IMR-90 (cell line): ENCODE measurements at regions not wholly inside any gene's neighbourhood (a gene's known extent, or its start where the extent isn't known, plus 50 kb on each side); places are given as distances from the start of the nearest gene placed in this dataset.

Experiments used
- ATAC-seq: fragments of 200-7000 bp; cut with Tn5 transposase; 2 replicates; pipeline ENCODE4 v1.9.1; 2020; ENCODE audit warnings: low read depth, mild to moderate bottlenecking, moderate library complexity
- BruUV-seq: library from RNA; stranded (reverse); fragments of 400-500 nt; replicated peaks from 2 replicates; lab custom pipeline; 2021; lab: Mats Ljungman, UMichigan
- CTCF ChIA-PET: fragments of 300-600 bp; formaldehyde crosslinking; extraction: SDS; loops from one replicate; lab custom pipeline; 2021; ENCODE audit warnings: antibody characterized with exemption; lab: Yijun Ruan, JAX
- POLR2A ChIA-PET: fragments of 300-600 bp; sonication (Branson Sonifier 250); formaldehyde crosslinking; loops from one replicate; lab custom pipeline; 2022; ENCODE audit warnings: antibody characterized with exemption; ENCODE audit not compliant: unreplicated experiment; lab: Charles Lee
- DNase-seq: peaks from one replicate; pipeline ENCODE4 v3.0.0; 2013
- H2AFZ ChIP-seq: replicated peaks from 2 replicates; pipeline ENCODE3; 2013; ENCODE audit warnings: low read length, mild to moderate bottlenecking; ENCODE audit not compliant: poor library complexity
- H2AK5ac ChIP-seq: 2 replicates; pipeline ENCODE4 v1.6.1; 2013; ENCODE audit warnings: low read depth, low read length, inconsistent platforms
- H2AK9ac ChIP-seq: replicated peaks from 2 replicates; pipeline ENCODE3; 2013; ENCODE audit warnings: mild to moderate bottlenecking, low read depth, low read length, moderate library complexity; ENCODE audit not compliant: poor library complexity
- H2BK120ac ChIP-seq: 2 replicates; pipeline ENCODE4 v1.6.1; 2013; ENCODE audit warnings: low read depth, low read length, inconsistent platforms
- H2BK15ac ChIP-seq: 3 replicates; pipeline ENCODE4 v1.6.1; 2013; ENCODE audit warnings: low read depth, low read length, inconsistent platforms
- H2BK20ac ChIP-seq: 2 replicates; pipeline ENCODE4 v1.6.1; 2013; ENCODE audit warnings: low read depth, mild to moderate bottlenecking, inconsistent platforms, low read length, moderate library complexity
- H2BK5ac ChIP-seq: 2 replicates; pipeline ENCODE4 v1.6.1; 2013; ENCODE audit warnings: mild to moderate bottlenecking, low read depth, low read length, inconsistent platforms; ENCODE audit not compliant: poor library complexity, severe bottlenecking
- H3K14ac ChIP-seq: replicated peaks from 2 replicates; pipeline ENCODE4 v1.6.1; 2013; ENCODE audit warnings: low read depth, low read length, inconsistent platforms
- H3K18ac ChIP-seq: 2 replicates; pipeline ENCODE4 v1.6.1; 2013; ENCODE audit warnings: low read depth, low read length, control low read depth
- H3K23ac ChIP-seq: 2 replicates; pipeline ENCODE4 v1.6.1; 2013; ENCODE audit warnings: low read depth, low read length, inconsistent platforms
- H3K27ac ChIP-seq: 2 replicates; pipeline ENCODE4 v1.5.1; 2013; ENCODE audit warnings: mild to moderate bottlenecking, control low read depth, low read length; ENCODE audit not compliant: insufficient read depth
- H3K27me3 ChIP-seq: 2 replicates; pipeline ENCODE4 v1.6.1; 2013; ENCODE audit warnings: low read length; ENCODE audit not compliant: control insufficient read depth, insufficient read depth
- H3K36me3 ChIP-seq: 2 replicates; pipeline ENCODE4 v1.6.1; 2013; ENCODE audit warnings: low read length, mixed read lengths; ENCODE audit not compliant: control insufficient read depth, insufficient read depth
- H3K4ac ChIP-seq: 2 replicates; pipeline ENCODE4 v1.6.1; 2013; ENCODE audit warnings: low read depth, low read length, inconsistent platforms
- H3K4me1 ChIP-seq: 2 replicates; pipeline ENCODE4 v1.6.1; 2013; ENCODE audit warnings: low read length, mixed read lengths; ENCODE audit not compliant: control insufficient read depth, insufficient read depth
- H3K4me2 ChIP-seq: 2 replicates; pipeline ENCODE4 v1.6.1; 2013; ENCODE audit warnings: low read depth, mild to moderate bottlenecking, control low read depth, low read length, moderate library complexity
- H3K4me3 ChIP-seq: 2 replicates; pipeline ENCODE4 v1.5.1; 2013; ENCODE audit warnings: low read depth, mild to moderate bottlenecking, control low read depth, low read length, moderate library complexity; ENCODE audit not compliant: insufficient read depth
- H3K56ac ChIP-seq: 2 replicates; pipeline ENCODE4 v1.6.1; 2013; ENCODE audit warnings: low read length, inconsistent platforms; ENCODE audit not compliant: insufficient read depth; ENCODE audit errors: extremely low read depth
- H3K79me1 ChIP-seq, 2 experiments: 2 replicates each; pipeline ENCODE4 v1.6.1; 2013; ENCODE audit warnings: low read length in 2 of 2, inconsistent platforms in 1 of 2, low read depth in 1 of 2
- H3K9ac ChIP-seq: 2 replicates; pipeline ENCODE4 v1.6.1; 2013; ENCODE audit warnings: low read depth, low read length, control low read depth
- H3K9me1 ChIP-seq: 2 replicates; pipeline ENCODE4 v1.6.1; 2013; ENCODE audit warnings: low read length, inconsistent platforms; ENCODE audit not compliant: insufficient read depth
- H3K9me3 ChIP-seq: 2 replicates; pipeline ENCODE4 v1.6.1; 2013; ENCODE audit warnings: low read length; ENCODE audit not compliant: control insufficient read depth, insufficient read depth
- H4K20me1 ChIP-seq: 2 replicates; pipeline ENCODE4 v1.6.1; 2013; ENCODE audit warnings: low read length, inconsistent platforms; ENCODE audit not compliant: insufficient read depth
- H4K5ac ChIP-seq: 2 replicates; pipeline ENCODE4 v1.6.1; 2013; ENCODE audit warnings: mild to moderate bottlenecking, low read depth, low read length, control low read depth
- H4K8ac ChIP-seq, 2 experiments: 2 replicates each; pipeline ENCODE4 v1.6.1; 2013; ENCODE audit warnings: low read depth in 2 of 2, low read length in 2 of 2, control low read depth in 1 of 2, inconsistent platforms in 1 of 2
- H4K91ac ChIP-seq: 2 replicates; pipeline ENCODE4 v1.6.1; 2013; ENCODE audit warnings: low read depth, low read length, inconsistent platforms; ENCODE audit not compliant: insufficient read depth
- BHLHE40 ChIP-seq: fragments of 150-350 bp; IDR thresholded peaks from 2 replicates; pipeline ENCODE4 v1.6.1; 2016; ENCODE audit warnings: mild to moderate bottlenecking, low read depth, low read length
- CEBPB ChIP-seq: IDR thresholded peaks from 2 replicates; pipeline ENCODE4 v1.6.1; 2012; ENCODE audit warnings: low read depth, low read length, improper control_type of control experiment
- CHD1 ChIP-seq: IDR thresholded peaks from 2 replicates; pipeline ENCODE4 v1.6.1; 2012; ENCODE audit warnings: low read depth, low read length, improper control_type of control experiment
- CTCF ChIP-seq: conservative IDR thresholded peaks from 2 replicates; pipeline ENCODE4 v1.5.1; 2012; ENCODE audit warnings: mild to moderate bottlenecking, low read depth, low read length, improper control_type of control experiment
- FOS ChIP-seq: fragments of 150-350 bp; IDR thresholded peaks from 2 replicates; pipeline ENCODE4 v1.6.1; 2016; ENCODE audit warnings: low read depth, low read length
- MAFK ChIP-seq: IDR thresholded peaks from 2 replicates; pipeline ENCODE4 v1.6.1; 2012; ENCODE audit warnings: low read depth, low read length, improper control_type of control experiment
- MAZ ChIP-seq: IDR thresholded peaks from 2 replicates; pipeline ENCODE4 v1.6.1; 2012; ENCODE audit warnings: low read depth, mild to moderate bottlenecking, low read length, improper control_type of control experiment, moderate library complexity, borderline replicate concordance
- MXI1 ChIP-seq: IDR thresholded peaks from 2 replicates; pipeline ENCODE4 v1.6.1; 2012; ENCODE audit warnings: low read depth, mild to moderate bottlenecking, low read length, moderate library complexity, borderline replicate concordance
- NFE2L2 ChIP-seq: fragments of 150-350 bp; IDR thresholded peaks from 2 replicates; pipeline ENCODE4 v1.6.1; 2016; ENCODE audit warnings: low read depth, mild to moderate bottlenecking, low read length
- POLR2A ChIP-seq: IDR thresholded peaks from 2 replicates; pipeline ENCODE4 v1.6.1; 2012; ENCODE audit warnings: mild to moderate bottlenecking, low read depth, low read length
- RAD21 ChIP-seq: IDR thresholded peaks from 2 replicates; pipeline ENCODE4 v1.6.1; 2012; ENCODE audit warnings: low read length, improper control_type of control experiment
- RCOR1 ChIP-seq: IDR thresholded peaks from 2 replicates; pipeline ENCODE4 v1.6.1; 2012; ENCODE audit warnings: mild to moderate bottlenecking, low read length, improper control_type of control experiment; ENCODE audit not compliant: insufficient replicate concordance
- RFX5 ChIP-seq: IDR thresholded peaks from 2 replicates; pipeline ENCODE4 v1.8.0; 2012; ENCODE audit warnings: low read depth, mild to moderate bottlenecking, low read length, moderate library complexity
- SMC3 ChIP-seq: fragments of 150-350 bp; IDR thresholded peaks from 2 replicates; pipeline ENCODE4 v1.6.1; 2016; ENCODE audit warnings: low read depth, mild to moderate bottlenecking, antibody characterized with exemption, low read length, moderate library complexity
- USF2 ChIP-seq: fragments of 150-350 bp; IDR thresholded peaks from 2 replicates; pipeline ENCODE4 v1.6.1; 2017; ENCODE audit warnings: mild to moderate bottlenecking, antibody characterized with exemption, low read length, low read depth
- WGBS, 2 experiments: methylation state at CpG; one replicate each; pipeline versions ENCODE4 v1.1.5 to v1.1.7; 2013; ENCODE audit warnings: missing lambda C conversion rate in 2 of 2; ENCODE audit not compliant: insufficient read length in 1 of 2; ENCODE audit errors: extremely low coverage in 2 of 2; 5-methylcytosine and 5-hydroxymethylcytosine counted together
- dilution Hi-C: fragments of 300-500 bp; cut with HindIII; formaldehyde crosslinking; loops from one replicate; pipeline ENCODE4 v1.14.3; 2018; ENCODE audit warnings: low sequenced_read_pairs; ENCODE audit not compliant: unreplicated experiment
- in situ Hi-C: fragments of 300-500 bp; cut with MboI; formaldehyde crosslinking; loops from 3 replicates; pipeline ENCODE4 v1.14.3; 2019; ENCODE audit warnings: low sequenced_read_pairs, inconsistent platforms, mixed read lengths
- intact Hi-C: fragments of 100-400 bp; cut with micrococcal nuclease; formaldehyde crosslinking; loops from 2 replicates; pipeline ENCODE4 v1.10.0; 2022
- TF ChIP-seq, protein P1 (sequence below): fragments of 150-350 bp; IDR thresholded peaks from 2 replicates; pipeline ENCODE4 v1.6.1; 2016; ENCODE audit warnings: low read depth, mild to moderate bottlenecking, low read length, moderate library complexity, borderline replicate concordance

DNA sequence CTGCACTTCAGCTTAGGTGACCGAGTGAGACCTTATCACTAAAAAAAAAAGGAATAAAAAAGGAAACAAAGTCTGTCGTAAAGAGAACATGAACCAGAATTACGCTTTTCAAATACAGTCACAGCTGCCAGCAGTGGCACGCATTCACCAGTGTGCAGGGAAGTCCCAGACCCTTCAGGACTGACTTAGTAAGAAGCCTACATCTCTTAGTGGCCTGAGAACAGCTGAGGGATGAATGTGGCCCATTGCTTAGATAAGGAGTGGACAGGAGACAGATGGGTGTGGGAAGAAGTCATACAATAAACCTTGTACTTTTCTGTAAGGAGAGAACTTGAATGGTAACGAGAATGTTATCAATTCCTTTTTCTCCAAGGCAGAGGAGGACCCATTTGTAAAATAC, 178.5 kb downstream of the JCAD start:
- Histone ChIP-seq H2AK9ac (no peak overlapping the region), H2BK120ac (no peak overlapping the region), H3K23ac (no peak overlapping the region), H2AFZ (no peak overlapping the region), H3K4me2 (no peak overlapping the region), H3K79me1 (no peaks in the 10 kb centered on the region), H3K56ac (no peak overlapping the region), H4K91ac (no peak overlapping the region), H3K27me3 (peaks cover 18% of the 10 kb centered on the region), H3K4ac (no peak overlapping the region), H4K5ac (no peak overlapping the region), H4K20me1 (no peaks in the 10 kb centered on the region), H3K4me3 (no peak overlapping the region), H4K8ac (no peak overlapping the region), H3K4me1 (no peaks in the 10 kb centered on the region), H3K36me3 (no peaks in the 10 kb centered on the region), H3K9me1 (no peaks in the 10 kb centered on the region), H3K14ac (no peak overlapping the region), H3K9me3 (no peaks in the 10 kb centered on the region), H3K18ac (no peak overlapping the region), H3K9ac (no peak overlapping the region), H2AK5ac (no peak overlapping the region), H2BK20ac (no peak overlapping the region), H3K27ac (no peak overlapping the region), H2BK5ac (no peak overlapping the region), H2BK15ac (no peak overlapping the region)
- DNase-seq (no peak), ATAC-seq (no peak)
- ChIA-PET CTCF (no interaction called here), POLR2A (no interaction called here)
- 100% methylated on average over 1 of the region's 5 CpGs; no CpG with 5 or more reads in 1 of the 2 experiments for whole genome bisulfite sequencing, 2 experiments
- TF ChIP-seq RAD21 (no peak), NFE2L2 (no peak), POLR2A (no peak), USF2 (no peak), MXI1 (no peak), MAZ (no peak), CTCF (no peak), BHLHE40 (no peak), MAFK (no peak), SMC3 (no peak), FOS (no peak), CHD1 (no peak), CEBPB (no peak), RFX5 (no peak), RCOR1 (no peak)
- TF ChIP-seq, protein P1, sequence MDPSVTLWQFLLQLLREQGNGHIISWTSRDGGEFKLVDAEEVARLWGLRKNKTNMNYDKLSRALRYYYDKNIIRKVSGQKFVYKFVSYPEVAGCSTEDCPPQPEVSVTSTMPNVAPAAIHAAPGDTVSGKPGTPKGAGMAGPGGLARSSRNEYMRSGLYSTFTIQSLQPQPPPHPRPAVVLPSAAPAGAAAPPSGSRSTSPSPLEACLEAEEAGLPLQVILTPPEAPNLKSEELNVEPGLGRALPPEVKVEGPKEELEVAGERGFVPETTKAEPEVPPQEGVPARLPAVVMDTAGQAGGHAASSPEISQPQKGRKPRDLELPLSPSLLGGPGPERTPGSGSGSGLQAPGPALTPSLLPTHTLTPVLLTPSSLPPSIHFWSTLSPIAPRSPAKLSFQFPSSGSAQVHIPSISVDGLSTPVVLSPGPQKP: no peak
- dilution Hi-C loops: no loop called here
- intact Hi-C loops: no loop called here
- BruUV-seq: no TSS peak
- in situ Hi-C loops: no loop called here
